ENCODE measurements at regions not wholly inside any gene's neighbourhood (a gene's known extent, or its start where the extent isn't known, plus 50 kb on each side); places are given as distances from the start of the nearest gene placed in this dataset.

DNA sequence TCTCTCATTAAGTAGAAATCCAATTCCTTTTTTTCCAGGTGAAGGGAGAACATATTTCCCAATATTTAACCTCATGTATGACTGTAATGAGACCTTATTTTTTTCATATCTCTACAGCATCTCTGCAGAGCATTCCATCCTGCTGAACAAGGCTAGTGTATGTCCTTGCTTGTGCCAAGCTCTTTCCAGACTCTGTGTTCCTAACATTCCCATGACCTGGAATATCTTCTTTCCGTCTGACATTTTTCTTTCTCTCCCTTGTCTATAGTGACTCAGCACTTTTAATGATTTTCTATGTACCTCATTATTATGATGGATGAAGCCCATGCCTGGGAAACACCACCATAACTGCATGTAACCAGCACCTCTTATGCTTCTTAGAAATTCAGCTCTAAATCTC lies 278.3 kb upstream of the NRIP1 start (continued):
- TF ChIP-seq, protein P1, sequence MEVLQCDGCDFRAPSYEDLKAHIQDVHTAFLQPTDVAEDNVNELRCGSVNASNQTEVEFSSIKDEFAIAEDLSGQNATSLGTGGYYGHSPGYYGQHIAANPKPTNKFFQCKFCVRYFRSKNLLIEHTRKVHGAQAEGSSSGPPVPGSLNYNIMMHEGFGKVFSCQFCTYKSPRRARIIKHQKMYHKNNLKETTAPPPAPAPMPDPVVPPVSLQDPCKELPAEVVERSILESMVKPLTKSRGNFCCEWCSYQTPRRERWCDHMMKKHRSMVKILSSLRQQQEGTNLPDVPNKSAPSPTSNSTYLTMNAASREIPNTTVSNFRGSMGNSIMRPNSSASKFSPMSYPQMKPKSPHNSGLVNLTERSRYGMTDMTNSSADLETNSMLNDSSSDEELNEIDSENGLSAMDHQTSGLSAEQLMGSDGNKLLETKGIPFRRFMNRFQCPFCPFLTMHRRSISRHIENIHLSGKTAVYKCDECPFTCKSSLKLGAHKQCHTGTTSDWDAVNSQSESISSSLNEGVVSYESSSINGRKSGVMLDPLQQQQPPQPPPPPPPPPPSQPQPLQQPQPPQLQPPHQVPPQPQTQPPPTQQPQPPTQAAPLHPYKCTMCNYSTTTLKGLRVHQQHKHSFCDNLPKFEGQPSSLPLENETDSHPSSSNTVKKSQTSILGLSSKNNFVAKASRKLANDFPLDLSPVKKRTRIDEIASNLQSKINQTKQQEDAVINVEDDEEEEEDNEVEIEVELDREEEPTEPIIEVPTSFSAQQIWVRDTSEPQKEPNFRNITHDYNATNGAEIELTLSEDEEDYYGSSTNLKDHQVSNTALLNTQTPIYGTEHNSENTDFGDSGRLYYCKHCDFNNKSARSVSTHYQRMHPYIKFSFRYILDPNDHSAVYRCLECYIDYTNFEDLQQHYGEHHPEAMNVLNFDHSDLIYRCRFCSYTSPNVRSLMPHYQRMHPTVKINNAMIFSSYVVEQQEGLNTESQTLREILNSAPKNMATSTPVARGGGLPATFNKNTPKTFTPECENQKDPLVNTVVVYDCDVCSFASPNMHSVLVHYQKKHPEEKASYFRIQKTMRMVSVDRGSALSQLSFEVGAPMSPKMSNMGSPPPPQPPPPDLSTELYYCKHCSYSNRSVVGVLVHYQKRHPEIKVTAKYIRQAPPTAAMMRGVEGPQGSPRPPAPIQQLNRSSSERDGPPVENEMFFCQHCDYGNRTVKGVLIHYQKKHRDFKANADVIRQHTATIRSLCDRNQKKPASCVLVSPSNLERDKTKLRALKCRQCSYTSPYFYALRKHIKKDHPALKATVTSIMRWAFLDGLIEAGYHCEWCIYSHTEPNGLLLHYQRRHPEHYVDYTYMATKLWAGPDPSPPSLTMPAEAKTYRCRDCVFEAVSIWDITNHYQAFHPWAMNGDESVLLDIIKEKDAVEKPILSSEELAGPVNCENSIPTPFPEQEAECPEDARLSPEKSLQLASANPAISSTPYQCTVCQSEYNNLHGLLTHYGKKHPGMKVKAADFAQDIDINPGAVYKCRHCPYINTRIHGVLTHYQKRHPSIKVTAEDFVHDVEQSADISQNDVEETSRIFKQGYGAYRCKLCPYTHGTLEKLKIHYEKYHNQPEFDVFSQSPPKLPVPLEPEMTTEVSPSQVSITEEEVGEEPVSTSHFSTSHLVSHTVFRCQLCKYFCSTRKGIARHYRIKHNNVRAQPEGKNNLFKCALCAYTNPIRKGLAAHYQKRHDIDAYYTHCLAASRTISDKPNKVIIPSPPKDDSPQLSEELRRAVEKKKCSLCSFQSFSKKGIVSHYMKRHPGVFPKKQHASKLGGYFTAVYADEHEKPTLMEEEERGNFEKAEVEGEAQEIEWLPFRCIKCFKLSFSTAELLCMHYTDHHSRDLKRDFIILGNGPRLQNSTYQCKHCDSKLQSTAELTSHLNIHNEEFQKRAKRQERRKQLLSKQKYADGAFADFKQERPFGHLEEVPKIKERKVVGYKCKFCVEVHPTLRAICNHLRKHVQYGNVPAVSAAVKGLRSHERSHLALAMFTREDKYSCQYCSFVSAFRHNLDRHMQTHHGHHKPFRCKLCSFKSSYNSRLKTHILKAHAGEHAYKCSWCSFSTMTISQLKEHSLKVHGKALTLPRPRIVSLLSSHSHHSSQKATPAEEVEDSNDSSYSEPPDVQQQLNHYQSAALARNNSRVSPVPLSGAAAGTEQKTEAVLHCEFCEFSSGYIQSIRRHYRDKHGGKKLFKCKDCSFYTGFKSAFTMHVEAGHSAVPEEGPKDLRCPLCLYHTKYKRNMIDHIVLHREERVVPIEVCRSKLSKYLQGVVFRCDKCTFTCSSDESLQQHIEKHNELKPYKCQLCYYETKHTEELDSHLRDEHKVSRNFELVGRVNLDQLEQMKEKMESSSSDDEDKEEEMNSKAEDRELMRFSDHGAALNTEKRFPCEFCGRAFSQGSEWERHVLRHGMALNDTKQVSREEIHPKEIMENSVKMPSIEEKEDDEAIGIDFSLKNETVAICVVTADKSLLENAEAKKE (CRISPR knock-in tag; IDR thresholded peaks at IDR 0.05) = no peak
- TF ChIP-seq EZH2 (IDR thresholded peaks at IDR 0.05; ENCODE audit: low read depth, unreplicated experiment) (no peak), POLR2AphosphoS5 (IDR thresholded peaks at IDR 0.05; ENCODE audit: low read depth) (no peak), EZH2phosphoT487 (IDR thresholded peaks at IDR 0.05; ENCODE audit: unreplicated experiment) (no peak), CREB1 (CRISPR knock-in tag; IDR thresholded peaks at IDR 0.05; ENCODE audit: low read depth) (no peak)
- TF ChIP-seq, protein P2, sequence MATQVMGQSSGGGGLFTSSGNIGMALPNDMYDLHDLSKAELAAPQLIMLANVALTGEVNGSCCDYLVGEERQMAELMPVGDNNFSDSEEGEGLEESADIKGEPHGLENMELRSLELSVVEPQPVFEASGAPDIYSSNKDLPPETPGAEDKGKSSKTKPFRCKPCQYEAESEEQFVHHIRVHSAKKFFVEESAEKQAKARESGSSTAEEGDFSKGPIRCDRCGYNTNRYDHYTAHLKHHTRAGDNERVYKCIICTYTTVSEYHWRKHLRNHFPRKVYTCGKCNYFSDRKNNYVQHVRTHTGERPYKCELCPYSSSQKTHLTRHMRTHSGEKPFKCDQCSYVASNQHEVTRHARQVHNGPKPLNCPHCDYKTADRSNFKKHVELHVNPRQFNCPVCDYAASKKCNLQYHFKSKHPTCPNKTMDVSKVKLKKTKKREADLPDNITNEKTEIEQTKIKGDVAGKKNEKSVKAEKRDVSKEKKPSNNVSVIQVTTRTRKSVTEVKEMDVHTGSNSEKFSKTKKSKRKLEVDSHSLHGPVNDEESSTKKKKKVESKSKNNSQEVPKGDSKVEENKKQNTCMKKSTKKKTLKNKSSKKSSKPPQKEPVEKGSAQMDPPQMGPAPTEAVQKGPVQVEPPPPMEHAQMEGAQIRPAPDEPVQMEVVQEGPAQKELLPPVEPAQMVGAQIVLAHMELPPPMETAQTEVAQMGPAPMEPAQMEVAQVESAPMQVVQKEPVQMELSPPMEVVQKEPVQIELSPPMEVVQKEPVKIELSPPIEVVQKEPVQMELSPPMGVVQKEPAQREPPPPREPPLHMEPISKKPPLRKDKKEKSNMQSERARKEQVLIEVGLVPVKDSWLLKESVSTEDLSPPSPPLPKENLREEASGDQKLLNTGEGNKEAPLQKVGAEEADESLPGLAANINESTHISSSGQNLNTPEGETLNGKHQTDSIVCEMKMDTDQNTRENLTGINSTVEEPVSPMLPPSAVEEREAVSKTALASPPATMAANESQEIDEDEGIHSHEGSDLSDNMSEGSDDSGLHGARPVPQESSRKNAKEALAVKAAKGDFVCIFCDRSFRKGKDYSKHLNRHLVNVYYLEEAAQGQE (IDR thresholded peaks at IDR 0.05; ENCODE audit: unreplicated experiment) = no peak

DNA sequence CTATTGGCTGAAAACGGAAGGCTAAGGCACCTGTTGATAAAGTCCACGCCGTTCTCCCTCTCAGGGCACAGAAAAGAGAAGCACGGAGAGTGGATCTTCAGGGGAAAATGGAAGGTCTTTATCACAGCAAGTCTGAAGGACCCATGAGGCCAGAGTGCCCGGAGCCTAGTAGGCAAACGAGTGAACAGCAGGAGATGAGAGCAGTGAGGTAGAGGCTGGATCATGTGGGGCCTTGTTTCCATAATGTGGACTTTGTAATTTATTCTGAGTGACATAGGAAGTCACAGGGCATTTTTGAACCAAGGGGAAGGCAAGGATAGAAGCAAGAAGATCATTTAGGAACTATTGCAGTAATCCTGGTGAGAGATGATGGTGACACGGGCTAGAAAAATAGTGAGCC lies 287.2 kb upstream of the NRIP1 start:
- H3K79me2 ChIP-seq (replicated peaks; ENCODE audit: insufficient read depth) = no peaks in the 10 kb centered on the region
- ATAC-seq = no peak
- peak overlapping the region; percentile 65; the same call in 1 of the 2 replicates for H2AFZ ChIP-seq
- Mint-ChIP-seq H3K27ac (no peak overlapping the region), H3K36me3 (ENCODE audit: low read depth) (no peaks in the 10 kb centered on the region; the same call in 2 of the 3 replicates), H3K4me1 (no peaks in the 10 kb centered on the region), H3K4me3 (no peak overlapping the region), H3K9me3 (no peaks in the 10 kb centered on the region; the same call in 2 of the 3 replicates), H3K27me3 (ENCODE audit: insufficient read depth, low read depth, poor library complexity) (no peaks in the 10 kb centered on the region)
- H3K9me2 ChIP-seq (ENCODE audit: insufficient read depth) = peaks cover 4% of the 10 kb centered on the region; the same call in 1 of the 2 replicates
- no peaks in the 10 kb centered on the region for H3K4me1 ChIP-seq (ENCODE audit: insufficient read depth)
- H3F3A ChIP-seq (replicated peaks; ENCODE audit: low read depth) = no peaks in the 10 kb centered on the region
- no peak overlapping the region for H3K4me3 ChIP-seq
- no peak overlapping the region for H3K4me2 ChIP-seq
- no peak for DNase-seq (ENCODE audit: low spot score)
- no peaks in the 10 kb centered on the region for H3K27me3 ChIP-seq (ENCODE audit: insufficient read depth)
- H3K36me3 ChIP-seq (ENCODE audit: insufficient read depth) = no peaks in the 10 kb centered on the region
- no peaks in the 10 kb centered on the region for H4K20me1 ChIP-seq (replicated peaks; ENCODE audit: insufficient read depth)
- H3K27ac ChIP-seq (ENCODE audit: low read depth) = no peak overlapping the region
- TF ChIP-seq ZNF331 (CRISPR knock-in tag; IDR thresholded peaks at IDR 0.05; ENCODE audit: low read depth) (no peak), JUNB (IDR thresholded peaks at IDR 0.05; ENCODE audit: unreplicated experiment) (no peak), NANOG (IDR thresholded peaks at IDR 0.05; ENCODE audit: borderline replicate concordance) (no peak), ZNF114 (CRISPR knock-in tag; IDR thresholded peaks at IDR 0.05) (no peak), EZH2 (IDR thresholded peaks at IDR 0.05; ENCODE audit: low read depth, unreplicated experiment) (no peak), CREB1 (CRISPR knock-in tag; IDR thresholded peaks at IDR 0.05; ENCODE audit: low read depth) (no peak)
- TF ChIP-seq, protein P3, sequence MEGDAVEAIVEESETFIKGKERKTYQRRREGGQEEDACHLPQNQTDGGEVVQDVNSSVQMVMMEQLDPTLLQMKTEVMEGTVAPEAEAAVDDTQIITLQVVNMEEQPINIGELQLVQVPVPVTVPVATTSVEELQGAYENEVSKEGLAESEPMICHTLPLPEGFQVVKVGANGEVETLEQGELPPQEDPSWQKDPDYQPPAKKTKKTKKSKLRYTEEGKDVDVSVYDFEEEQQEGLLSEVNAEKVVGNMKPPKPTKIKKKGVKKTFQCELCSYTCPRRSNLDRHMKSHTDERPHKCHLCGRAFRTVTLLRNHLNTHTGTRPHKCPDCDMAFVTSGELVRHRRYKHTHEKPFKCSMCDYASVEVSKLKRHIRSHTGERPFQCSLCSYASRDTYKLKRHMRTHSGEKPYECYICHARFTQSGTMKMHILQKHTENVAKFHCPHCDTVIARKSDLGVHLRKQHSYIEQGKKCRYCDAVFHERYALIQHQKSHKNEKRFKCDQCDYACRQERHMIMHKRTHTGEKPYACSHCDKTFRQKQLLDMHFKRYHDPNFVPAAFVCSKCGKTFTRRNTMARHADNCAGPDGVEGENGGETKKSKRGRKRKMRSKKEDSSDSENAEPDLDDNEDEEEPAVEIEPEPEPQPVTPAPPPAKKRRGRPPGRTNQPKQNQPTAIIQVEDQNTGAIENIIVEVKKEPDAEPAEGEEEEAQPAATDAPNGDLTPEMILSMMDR (conservative IDR thresholded peaks at IDR 0.05; ENCODE audit: low read depth in 2 of 2) = no peak
- TF ChIP-seq, protein P4, sequence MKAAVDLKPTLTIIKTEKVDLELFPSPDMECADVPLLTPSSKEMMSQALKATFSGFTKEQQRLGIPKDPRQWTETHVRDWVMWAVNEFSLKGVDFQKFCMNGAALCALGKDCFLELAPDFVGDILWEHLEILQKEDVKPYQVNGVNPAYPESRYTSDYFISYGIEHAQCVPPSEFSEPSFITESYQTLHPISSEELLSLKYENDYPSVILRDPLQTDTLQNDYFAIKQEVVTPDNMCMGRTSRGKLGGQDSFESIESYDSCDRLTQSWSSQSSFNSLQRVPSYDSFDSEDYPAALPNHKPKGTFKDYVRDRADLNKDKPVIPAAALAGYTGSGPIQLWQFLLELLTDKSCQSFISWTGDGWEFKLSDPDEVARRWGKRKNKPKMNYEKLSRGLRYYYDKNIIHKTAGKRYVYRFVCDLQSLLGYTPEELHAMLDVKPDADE (IDR thresholded peaks at IDR 0.05) = no peak

Data from GM23338 (cell line).